ENCODE measurements at regions not wholly inside any gene's neighbourhood (a gene's known extent, or its start where the extent isn't known, plus 50 kb on each side); places are given as distances from the start of the nearest gene placed in this dataset.
"Not testable (repeated sequence)": the region's sequence is repeated elsewhere in the genome, so short reads cannot be mapped to it uniquely, and the experiment has no call there.

DNA sequence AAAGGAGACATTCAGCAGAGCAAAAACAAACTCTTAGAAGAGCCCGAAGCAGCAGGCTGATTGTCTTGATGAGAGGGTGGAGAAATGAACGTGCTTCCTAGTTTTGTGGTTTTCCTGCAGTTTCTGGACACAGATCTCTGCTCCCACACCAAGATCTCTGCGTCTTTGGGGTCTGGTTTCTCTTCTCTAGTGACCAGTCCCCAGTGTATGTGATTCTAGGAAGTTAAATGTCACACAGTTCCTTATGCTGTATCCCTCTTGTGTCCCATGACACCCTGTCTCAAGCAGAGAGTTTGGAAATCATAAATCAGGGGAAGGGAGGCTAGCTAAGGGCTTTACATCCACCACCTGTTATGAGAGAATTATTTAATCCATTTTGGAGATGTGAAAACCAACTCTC is 55.4 kb upstream of the KLF14 start:
- DNase-seq (ENCODE audit: low spot score) = no peak

DNA sequence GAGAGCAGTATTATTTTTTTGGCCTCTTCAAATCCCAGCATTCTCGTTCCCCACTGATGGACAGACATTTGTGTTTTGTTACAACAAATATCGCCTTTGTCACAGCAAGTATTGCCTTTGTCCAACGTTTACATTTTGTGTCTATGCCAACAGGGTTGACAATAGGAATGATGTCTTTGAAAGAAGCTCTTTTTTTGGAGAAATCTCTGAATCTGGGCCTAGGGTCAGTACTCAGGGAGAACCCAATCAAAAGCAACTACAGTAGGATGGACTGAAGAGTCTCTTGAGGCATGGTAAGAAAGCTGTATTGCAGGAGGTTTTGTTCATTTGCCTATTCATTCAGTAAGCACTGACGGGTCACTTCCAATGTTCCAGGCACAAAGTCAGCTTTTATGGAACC is 57.7 kb upstream of the KLF14 start:
- no peak for DNase-seq (ENCODE audit: low spot score)

DNA sequence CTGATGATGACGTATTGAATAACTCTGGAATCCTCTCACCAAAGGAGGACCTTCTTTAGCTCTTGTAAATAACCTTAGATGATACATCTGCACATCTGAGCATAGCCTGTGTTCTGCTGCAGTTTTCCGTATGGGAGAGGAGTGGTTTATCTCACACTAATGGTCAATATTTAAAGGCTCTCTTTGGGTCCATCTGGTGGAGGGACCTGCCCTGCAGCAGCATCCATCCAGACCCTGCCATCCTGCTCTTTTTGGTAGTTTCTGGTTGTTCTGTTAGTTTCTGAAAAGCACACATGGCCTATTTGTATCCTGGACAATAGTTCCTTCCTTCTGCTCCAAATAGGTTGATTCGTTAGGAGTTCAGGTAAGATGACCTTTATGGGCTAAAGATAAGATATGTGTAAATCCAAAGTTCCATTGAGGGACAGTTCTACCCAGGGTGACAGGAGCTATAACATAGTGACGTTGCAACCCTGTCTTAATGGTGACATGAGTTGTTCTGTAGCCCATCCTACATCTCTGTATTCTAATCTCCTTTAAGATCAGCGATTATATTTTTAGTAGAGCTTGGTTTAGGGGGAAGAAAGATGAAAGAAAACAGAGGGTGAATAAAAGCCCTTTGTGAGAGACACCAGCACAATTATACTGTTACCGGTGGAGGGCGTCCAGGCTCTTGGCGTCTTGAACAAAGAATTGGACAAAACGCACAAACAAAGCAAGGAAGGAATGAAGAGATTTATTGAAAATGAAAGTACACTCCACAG is 60.0 kb upstream of the KLF14 start:
- peak; percentile 42 for DNase-seq (ENCODE audit: low spot score)

DNA sequence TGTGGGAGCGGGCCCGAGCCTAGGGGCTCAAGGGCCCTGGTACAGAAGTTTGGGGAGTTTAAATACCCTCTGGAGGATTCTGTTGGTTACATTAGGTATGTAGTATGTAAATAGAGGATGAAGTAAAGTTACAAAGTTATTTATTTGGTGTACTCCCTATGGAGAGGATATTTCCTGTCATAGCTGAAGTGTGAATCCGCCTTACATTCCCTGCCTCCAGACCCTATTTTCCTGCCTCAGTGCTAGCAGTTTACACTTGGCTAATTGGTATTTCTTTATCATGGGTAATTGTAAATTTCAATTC is 60.6 kb upstream of the KLF14 start:
- no peak for DNase-seq (ENCODE audit: low spot score)

DNA sequence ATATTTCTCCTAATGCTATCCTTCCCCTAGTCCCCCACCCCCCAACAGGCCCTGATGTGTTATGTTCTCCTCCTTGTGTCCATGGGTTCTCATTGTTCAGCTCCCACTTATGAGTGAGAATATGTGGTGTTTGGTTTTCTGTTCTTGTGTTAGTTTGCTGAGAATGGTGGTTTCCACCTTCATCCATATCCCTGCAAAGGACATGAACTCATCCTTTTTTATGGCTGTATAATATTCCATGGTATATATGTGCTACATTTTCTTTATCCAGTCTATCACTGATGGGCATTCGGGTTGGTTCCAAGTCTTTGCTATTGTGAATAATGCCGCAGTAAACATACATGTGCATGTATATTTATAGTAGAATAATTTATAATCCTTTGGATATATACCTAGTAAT is 62.4 kb upstream of the KLF14 start:
- DNase-seq (ENCODE audit: low spot score) = not testable (repeated sequence)

DNA sequence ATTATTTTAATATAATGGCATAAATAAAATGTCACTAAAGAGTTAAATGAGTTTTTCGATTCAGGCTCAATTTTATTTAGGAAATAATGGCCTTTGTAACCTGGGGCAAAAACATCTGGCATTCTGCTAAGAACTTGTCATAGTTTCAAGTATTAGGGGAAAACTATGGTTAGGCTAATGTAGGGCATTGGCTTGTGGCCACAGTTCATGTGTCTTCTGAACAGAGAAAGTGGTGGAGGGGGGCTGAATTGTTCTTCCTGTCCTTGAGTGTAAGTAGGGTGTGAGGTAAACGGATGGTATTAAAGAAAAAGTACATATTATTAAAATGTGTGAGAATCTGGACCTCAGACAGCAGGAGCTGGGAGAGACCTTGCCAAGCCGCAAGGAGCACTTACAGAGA is 69.1 kb upstream of the KLF14 start:
- DNase-seq (ENCODE audit: low spot score) = no peak

DNA sequence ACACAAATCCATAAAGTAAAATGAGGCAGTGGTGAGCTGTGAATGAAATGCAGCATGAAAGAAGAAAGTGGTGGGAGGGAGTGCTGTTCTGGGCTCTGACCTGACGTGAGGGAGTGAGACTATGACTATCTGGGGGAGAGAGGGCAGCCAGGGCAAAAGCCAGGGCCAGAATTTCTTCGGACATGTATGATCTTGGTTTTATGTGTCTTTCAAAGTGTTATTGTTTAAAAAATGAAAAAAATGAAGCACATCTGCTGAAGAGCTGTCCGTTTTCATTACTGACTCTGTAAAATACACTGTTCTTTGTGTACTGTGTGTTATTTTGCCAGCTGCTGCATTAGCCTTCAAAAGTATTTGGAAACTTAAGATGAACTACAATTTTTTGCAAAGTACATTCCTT is 70.2 kb upstream of the KLF14 start:
- no peak for DNase-seq (ENCODE audit: low spot score)

DNA sequence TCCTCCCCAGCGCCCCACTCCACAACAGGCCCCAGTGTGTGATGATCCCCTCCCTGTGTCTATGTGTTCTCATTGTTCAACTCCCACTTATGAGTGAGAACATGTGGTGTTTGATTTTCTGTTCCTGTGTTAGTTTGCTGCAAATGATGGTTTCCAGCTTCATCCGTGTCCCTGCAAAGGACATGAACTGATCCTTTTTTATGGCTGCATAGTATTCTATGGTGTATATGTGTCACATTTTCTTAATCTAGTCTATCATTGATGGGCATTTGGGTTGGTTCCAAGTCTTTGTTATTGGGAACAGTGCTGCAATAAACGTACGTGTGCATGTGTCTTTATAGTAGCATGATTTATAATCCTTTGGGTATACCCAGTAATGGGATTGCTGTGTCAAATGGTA is 78.8 kb upstream of the KLF14 start:
- not testable (repeated sequence) for DNase-seq (ENCODE audit: low spot score)

DNA sequence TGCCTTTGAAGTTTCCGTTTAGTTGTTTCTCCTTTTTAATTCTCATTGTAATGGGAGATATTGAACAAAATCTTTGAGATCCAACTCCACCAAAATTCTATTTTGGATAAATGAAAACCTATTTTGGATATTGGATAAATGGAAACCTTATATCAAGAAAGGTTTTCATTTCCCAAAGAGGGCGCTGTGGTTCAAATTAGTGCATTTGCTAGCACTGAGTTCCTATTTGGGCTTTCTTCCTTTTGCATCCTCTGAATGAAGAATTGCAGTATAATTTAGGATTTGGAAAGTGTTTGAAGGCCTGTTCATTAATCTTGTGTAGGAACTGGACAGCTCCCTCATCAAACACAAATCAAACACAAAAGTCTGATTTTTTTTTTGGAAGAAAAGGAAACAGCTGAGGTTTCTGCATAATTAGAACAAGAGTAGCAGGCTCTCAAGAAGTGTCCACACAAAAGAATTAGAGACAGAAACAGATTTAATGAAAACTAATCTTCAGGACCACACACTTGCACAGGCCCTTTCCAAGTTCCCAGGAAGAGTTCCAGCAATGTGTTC is 80.8 kb upstream of the KLF14 start:
- DNase-seq (ENCODE audit: low spot score) = peak; percentile 31

DNA sequence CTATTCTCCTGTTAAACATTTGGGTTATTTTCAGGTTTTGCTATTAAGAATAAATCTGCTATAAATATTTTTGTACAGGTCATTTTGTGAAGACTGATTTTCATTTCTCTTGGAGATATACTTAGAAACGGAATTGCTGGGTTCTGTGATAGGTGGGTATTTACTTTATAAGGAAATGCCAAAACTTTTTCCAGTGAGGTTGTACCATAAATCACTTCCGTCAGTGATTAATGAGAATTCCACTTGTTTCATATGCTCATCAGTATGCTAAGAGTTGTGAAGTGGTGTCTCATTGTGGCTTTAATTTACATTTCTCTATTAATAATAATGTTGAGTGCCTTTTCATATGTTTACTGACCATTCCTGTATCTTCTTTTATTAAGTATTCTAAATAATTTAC is 84.0 kb upstream of the KLF14 start:
- no peak for DNase-seq (ENCODE audit: low spot score)

DNA sequence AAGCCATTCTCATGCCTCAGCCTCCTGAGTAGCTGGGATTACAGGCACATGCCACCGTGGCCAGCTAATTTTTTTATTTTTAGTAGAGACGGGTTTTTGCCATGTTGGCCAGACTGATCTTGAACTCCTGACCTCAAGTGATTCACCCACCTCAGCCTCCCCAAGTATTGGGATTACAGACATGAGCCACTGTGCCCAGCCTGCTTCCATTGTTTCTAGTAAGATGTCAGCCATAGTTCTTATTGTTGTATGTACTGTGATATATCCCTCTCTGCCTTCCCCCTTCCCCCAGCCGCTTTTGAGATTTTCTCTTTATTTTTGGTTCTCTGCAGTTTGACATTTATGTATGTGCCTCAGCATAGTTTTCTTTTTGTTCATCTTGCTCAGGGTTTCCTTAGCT is 87.9 kb upstream of the KLF14 start:
- DNase-seq (ENCODE audit: low spot score) = peak; percentile 35

DNA sequence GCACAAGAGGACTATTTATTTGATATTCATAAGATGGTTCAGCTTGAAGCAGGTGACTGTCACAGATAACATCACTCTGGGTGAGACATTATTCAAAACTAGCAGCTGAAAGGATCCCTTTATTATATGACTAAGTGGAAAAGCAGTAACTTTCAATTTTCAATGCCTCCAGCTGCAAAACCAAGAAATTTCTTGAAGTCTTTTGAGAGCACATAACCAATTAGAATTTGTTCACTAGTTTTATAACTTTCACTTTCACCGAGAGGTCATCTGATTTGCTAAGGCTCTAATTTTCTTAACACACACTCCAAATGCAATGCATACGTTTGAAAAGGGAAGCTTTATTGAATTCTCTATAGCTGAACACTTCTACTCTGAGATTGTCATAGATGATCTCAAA is 88.6 kb upstream of the KLF14 start:
- peak; percentile 45 for DNase-seq (ENCODE audit: low spot score)

DNA sequence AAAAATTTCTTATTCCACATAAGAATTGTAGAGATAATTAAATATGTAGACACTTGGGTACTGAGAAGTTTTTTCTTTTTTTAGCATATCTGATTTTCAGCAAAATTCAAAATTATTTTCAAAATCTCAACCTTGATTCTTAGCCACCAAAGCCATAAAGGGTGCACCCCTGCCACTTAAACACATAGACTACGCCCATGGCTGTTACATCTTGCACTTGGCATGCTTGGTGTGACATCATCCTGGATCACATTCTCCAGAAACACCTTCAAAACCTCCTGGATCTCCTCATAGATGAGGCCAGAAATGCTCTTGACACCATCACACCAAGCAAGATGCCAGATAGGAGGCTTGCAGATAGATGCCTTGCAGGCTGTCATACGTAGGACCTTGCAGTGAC is 89.1 kb upstream of the KLF14 start:
- no peak for DNase-seq (ENCODE audit: low spot score)

DNA sequence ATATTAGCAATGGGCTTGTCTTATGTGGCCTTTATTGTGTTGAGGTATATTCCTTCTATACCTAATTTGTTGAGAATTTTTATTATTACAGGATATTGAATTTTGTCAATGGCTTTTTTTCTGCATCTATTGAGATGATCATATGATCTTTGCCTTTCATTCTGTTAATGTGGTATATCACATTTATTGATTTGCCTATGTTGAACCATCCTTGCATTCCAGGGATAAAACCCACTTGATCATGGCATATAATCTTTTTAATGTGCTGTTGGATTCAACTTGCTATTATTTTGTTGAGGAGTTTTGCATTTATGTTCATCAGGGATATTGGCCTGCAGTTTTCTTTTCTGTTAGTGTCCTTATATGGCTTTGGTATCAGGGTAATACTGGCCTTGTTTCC is 91.8 kb upstream of the KLF14 start:
- no peak for DNase-seq (ENCODE audit: low spot score)

DNA sequence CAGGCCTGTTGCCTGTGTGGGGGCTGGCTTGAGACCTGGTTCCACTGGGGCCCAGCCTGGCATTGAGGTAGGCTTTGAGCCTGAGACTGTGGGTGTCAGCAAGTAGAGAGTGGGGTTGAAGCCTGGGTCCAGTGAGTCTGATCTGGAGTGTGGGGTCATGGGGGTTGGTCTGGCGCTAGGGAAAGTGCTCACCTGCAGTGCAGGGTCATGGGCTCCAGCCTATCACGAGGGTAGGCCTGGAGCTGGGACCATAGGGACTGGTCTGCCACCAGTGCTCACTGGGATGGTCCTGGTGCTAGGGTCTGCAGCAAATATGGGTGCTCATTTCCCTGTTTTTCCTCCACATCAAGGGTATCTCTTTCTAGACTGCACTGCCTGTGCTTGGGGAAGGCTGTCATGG is 95.4 kb upstream of the KLF14 start:
- DNase-seq (ENCODE audit: low spot score) = no peak

DNA sequence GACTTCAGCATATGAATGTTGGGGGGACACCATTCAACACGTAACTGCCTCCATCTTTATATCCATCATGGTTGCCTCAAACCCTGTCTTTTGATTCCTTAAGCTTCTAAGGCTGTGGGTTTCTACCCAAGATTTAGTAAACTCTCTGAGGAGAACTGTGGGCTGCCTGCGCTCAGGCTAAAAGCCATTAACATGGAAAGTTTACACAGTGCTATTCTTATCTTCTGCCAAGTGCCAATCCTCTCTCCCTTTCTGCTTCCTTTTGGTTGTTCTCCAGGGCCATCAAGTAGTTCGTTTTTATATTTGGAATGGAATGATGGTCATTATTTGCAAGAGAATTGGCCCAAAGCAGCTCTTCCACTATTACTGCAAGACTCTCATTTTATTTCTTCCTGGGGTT is 97.3 kb upstream of the KLF14 start:
- DNase-seq (ENCODE audit: low spot score) = no peak

DNA sequence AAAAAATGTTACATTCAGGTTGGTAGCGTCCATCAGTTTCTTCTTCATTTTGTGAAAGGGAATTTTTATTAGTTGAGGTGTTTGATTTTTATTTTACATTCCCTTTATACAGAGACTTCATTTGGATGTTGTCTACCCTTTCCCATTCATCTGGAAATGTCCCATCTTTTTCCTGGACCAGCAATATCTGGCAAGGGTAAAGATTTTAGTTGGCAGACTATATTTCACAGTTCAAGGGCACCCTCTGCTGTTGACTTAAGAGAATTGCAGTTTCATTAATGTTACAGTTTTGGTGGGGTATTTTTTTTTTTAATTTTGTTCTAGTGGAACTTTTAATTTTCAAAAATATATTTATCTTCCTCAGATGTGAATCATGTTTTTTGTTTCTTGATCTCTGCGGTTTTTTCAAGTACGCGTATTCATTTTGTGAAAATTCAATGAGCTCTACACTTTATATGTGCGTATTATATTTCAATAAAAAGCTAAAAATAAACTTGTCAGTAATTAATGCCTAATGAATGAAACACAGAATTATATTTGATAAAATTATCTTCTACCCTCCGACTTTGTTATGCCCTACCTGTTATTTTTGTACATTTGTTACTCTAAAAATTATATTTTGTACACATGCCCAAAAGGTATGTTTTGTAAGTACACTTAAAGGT is 97.9 kb upstream of the KLF14 start:
- peak; percentile 58 for DNase-seq (ENCODE audit: low spot score)

DNA sequence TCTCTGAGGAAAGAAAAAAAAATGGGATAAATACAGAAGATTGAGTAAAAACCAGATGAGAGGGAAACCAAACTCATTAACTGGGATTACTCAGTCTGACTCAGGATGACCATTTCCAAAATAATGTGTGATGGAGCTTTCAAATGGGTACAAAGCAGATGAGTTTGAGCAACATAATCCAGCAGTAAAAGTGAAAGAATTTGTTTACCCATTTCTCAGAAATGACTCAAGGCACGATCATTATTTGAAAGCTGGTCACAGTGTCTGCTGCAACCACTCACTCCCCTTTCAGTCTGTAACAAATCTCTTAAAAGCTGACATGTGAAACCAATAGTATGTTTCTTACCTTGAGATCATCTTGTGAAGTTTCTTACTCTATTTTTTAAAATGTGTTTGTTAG is 104.7 kb upstream of the KLF14 start:
- peak; percentile 94 for DNase-seq (ENCODE audit: low spot score)

DNA sequence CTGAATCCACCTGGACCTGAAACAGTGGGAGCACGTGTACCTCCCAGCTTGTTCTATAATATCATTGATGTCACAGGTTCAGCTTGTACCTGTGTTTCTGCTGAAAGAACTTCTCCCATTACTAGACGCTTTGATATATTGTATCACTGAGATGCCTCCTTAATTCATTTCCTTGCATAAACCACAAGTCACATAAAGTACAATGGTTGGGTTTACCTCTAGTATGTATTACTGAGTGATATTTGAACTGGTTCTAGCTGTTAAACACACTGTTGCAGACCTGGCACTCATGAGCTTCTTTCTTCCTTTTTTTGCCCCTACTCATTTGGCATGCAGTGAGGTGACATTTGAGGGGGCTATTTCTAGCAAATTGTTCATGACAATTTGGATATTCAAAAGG is 106.6 kb upstream of the KLF14 start:
- no peak for DNase-seq (ENCODE audit: low spot score)

DNA sequence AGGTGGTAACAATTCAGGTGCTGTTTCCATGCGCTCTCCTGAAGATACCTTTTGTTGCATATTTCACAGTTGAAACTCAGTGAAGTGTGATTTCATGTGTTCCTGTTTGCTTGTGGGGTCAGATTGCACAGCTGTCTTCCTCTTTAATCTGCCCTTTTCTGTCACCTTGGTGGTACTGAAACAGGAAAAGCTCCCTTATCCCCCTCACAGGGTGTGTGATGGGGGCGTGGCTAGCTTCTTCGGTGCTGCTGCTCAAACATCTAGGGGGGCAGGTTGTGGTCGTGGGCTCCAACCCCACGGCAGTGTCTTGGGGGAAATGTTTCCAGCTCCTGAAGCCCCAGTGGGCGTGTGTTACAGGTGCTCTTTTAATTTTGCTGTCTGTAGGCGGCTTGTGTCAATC is 107.4 kb upstream of the KLF14 start:
- no peak for DNase-seq (ENCODE audit: low spot score)

DNA sequence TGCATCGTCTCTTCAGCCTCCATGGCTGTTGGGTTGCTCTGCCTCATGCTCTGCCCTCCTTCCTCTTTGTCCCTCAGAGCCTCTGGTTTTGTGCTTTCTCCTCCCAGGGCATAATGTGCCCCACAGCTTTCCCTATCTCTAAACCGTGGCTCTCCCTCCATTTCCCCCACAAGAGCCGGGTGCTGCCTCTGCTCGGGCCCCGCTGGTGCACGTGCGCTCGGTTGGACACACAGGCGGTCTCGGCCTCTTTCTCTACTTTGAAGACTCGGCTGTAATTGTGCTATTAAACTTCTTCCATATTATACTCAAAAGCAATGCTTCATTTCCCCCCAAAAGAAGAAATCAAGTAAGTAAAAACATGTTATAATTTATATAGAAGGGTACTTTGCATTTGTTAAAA is 109.7 kb upstream of the KLF14 start:
- no peak for DNase-seq (ENCODE audit: low spot score)

DNA sequence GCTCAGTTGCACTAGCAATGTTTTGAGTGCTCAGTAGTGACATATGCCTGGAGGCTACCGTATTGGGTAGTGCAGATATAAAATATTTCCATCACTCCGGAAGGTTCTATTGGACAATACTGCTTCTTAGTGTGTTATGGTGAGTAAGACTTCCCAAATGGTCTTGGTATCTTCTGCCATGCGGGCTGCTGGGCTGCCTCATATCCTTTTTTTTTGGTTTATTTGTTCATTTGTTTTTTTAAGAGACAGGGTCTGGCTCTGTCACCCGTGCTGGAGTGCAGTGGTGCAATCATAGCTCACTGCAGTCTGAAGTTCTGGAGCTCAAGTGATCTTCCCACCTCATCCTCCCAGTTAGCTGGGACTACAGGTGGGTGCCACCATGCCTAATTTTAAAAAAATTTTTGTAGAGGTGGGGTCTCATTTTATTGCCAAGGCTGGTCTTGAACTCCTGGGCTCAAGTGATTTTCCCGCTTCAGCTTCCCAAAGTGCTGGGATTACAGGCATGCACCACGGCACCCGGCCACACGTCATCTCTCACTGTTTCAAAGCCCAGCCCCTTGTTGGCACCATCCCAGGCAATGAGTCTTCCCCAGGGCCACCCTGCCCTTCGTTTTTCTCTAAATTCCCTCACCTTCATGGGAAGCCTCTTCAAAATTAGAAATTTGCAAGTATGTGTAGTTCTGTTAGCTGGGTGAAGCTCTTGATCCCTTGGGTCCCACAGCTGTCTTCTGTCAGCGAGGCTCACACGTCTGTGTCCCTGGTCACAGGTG is 111.0 kb upstream of the KLF14 start:
- peak; percentile 82 for DNase-seq (ENCODE audit: low spot score)

DNA sequence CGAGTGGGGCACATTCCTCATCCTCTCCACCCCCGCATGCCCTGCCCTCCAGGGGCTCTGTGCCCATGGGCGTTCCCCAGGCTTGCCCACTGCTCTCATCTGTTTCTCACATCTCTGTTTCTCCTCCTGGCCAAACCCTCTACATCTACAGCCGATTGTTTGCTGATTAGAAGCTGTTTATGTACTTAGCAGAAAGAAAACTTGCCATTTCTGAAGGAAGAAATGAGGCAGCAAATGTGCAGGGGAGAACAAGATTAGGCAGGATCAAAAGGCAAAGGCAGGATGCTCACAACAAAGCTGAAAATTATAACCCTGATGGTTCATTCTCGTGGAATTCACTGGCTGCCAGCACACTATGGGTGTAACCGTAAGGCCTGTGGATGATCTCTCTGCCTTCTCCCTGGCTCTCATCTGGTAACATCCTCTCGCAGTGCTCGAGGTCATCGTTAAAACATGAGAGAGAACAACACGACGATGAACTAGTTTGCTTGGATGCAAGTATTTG is 111.6 kb upstream of the KLF14 start:
- DNase-seq (ENCODE audit: low spot score) = peak; percentile 89

All from A172 (cell line).